ENCODE measurements at regions not wholly inside any gene's neighbourhood (a gene's known extent, or its start where the extent isn't known, plus 50 kb on each side); places are given as distances from the start of the nearest gene placed in this dataset.

- in situ Hi-C loops (cut with HindIII; ENCODE audit: low sequenced_read_pairs), result no loop called here
Observed at GRCh38 chr14:55881577-55882241, 236.5 kb upstream of the PELI2 start.

DNA sequence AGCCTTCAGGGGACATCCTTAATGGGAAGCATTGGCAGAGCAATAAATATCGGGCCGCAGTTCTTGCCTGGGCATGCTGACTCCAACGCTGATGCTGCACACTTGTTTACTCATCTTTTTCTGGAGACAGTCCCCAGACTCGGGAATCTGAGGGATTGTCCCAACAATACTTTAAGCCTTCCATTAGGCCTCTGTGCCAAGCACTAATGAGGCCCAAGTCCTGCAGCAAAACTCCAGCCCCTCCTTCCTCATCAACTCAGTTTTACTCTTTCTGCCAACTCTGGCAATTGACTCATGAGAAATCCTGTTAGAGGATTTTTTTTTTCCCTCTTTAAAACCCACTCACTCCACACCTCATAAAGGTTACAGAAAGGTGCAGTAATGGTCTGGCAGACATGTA is 233.4 kb upstream of the PELI2 start:
- in situ Hi-C loops (cut with HindIII; ENCODE audit: low sequenced_read_pairs), result no loop called here

GRCh38 chr14:55889124-55889523 is 229.1 kb upstream of the PELI2 start:
- in situ Hi-C loops (cut with HindIII; ENCODE audit: low sequenced_read_pairs), result no loop called here

GRCh38 chr14:55891692-55892091 is 226.5 kb upstream of the PELI2 start:
- in situ Hi-C loops (cut with HindIII; ENCODE audit: low sequenced_read_pairs), result no loop called here

GRCh38 chr14:55892906-55893305 is 225.3 kb upstream of the PELI2 start:
- in situ Hi-C loops (cut with HindIII; ENCODE audit: low sequenced_read_pairs), result no loop called here

GRCh38 chr14:55893705-55894104 is 224.5 kb upstream of the PELI2 start:
- in situ Hi-C loops (cut with HindIII; ENCODE audit: low sequenced_read_pairs), result no loop called here

DNA sequence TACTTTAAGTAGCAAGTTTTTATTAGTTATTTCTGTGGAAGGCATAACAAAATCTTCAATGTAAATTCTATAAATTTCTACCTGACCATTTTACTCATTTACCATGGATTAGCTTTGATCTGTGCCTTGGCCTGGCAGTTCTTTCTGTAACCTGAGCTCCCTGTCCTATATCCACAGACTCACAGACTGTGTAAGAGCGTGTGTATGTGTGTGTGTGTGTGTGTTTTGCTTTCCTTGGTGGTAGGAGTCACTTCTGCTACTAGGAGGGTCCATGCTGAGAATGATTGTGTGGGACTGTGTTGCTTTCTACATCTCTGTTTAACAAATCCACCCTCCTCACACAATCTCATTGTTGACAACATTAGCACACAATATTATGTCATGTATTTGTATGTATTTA is 221.2 kb upstream of the PELI2 start:
- in situ Hi-C loops (cut with HindIII; ENCODE audit: low sequenced_read_pairs), result loop anchor here (5.0 kb wide), 1 partner anchor 35 kb away; no protein-coding TSS in a partner anchor

- in situ Hi-C loops (cut with HindIII; ENCODE audit: low sequenced_read_pairs), result loop anchor here (5.0 kb wide), 1 partner anchor 33 kb away; no protein-coding TSS in a partner anchor
Observed at GRCh38 chr14:55898938-55899337, 219.3 kb upstream of the PELI2 start.

GRCh38 chr14:55899531-55899930 is 218.7 kb upstream of the PELI2 start:
- in situ Hi-C loops (cut with HindIII; ENCODE audit: low sequenced_read_pairs), result loop anchor here (5.0 kb wide), 1 partner anchor 33 kb away; no protein-coding TSS in a partner anchor

- in situ Hi-C loops (cut with HindIII; ENCODE audit: low sequenced_read_pairs), result no loop called here
Observed at GRCh38 chr14:55900749-55901148, 217.5 kb upstream of the PELI2 start.

- in situ Hi-C loops (cut with HindIII; ENCODE audit: low sequenced_read_pairs), result no loop called here
Observed at GRCh38 chr14:55901291-55901690, 216.9 kb upstream of the PELI2 start.

DNA sequence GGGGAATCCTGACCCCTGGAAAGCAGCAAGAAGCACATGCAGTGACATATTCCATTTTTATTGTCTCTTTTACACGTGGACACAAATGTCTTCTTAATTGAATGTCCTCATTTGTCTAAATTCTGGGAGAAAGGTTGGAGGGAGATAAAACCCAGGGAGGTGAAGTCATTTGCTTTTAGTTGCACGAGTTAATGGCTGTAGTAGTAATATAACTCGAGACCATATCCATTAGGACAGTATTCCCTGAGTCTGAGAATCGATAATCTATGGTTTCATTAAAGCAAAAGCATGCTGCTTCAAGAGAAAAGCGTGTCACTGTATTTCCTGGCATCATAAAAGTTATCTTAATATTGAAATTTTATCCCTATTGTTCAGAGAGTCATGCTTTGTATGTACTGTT is 216.0 kb upstream of the PELI2 start:
- in situ Hi-C loops (cut with HindIII; ENCODE audit: low sequenced_read_pairs), result no loop called here

GRCh38 chr14:55904086-55904485 is 214.1 kb upstream of the PELI2 start:
- in situ Hi-C loops (cut with HindIII; ENCODE audit: low sequenced_read_pairs), result no loop called here

DNA sequence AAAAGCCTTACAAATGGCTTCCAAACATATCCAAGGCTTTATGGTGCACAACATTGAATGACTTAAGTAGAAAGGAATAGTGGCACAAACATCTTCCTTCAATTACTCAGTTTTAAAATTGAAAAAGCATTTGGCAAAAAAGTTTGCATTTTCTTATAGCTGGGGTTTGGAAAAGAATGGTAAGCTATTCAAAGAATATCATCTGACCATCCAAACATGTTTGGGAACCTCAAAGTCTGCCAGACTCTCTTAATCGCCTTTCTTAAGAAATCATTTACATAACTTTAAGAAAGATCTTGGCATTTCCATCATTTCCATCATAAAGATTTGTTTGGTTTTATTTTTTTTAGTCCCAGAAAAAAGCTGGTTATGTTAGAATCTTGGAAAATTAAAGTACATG is 210.1 kb upstream of the PELI2 start:
- in situ Hi-C loops (cut with HindIII; ENCODE audit: low sequenced_read_pairs), result no loop called here

DNA sequence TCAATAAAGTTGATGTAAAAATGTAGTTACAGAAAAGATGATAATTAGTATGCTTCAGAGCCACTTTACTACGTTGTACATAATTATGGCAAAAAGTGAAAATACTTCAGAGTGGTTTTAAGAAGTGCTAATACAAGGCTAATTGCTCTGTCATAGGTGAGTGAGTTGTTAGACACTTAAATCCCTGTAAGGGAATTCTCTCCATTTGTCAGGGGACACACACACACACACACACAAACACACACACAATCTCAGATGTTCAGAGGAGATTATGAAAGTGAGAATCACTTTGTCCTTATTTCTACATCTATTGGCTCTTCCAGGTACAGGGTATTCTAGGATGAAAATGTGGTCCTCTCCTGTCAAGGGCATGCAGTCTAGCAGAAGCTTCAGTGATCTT is 208.3 kb upstream of the PELI2 start:
- in situ Hi-C loops (cut with HindIII; ENCODE audit: low sequenced_read_pairs), result loop anchor here (5.0 kb wide), 2 partner anchors 58 to 72 kb away; no protein-coding TSS in a partner anchor

- in situ Hi-C loops (cut with HindIII; ENCODE audit: low sequenced_read_pairs), result loop anchor here (5.0 kb wide), 2 partner anchors 58 to 72 kb away; no protein-coding TSS in a partner anchor
Observed at GRCh38 chr14:55910601-55911243, 207.5 kb upstream of the PELI2 start.

DNA sequence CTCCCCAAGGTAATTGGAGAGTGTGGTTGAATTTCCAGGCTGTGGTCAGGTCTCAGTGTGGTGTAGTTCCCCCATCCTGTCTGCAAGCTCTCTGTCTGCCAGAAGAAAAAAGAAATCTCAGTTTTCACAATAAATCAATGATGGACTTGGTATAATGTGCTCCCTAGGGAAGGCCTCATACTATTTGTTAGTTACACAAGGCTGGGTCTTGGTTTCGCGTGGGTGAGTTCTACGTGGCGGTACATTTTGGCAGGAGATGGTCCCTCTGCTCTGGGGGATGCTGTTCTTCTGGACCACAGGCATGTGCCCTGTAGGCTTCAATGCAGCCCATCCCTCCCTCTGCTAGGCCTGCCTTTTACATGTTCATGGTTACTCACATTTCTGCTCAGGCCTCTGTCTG is 206.4 kb upstream of the PELI2 start:
- in situ Hi-C loops (cut with HindIII; ENCODE audit: low sequenced_read_pairs), result loop anchor here (5.0 kb wide), 2 partner anchors 59 to 71 kb away; no protein-coding TSS in a partner anchor

DNA sequence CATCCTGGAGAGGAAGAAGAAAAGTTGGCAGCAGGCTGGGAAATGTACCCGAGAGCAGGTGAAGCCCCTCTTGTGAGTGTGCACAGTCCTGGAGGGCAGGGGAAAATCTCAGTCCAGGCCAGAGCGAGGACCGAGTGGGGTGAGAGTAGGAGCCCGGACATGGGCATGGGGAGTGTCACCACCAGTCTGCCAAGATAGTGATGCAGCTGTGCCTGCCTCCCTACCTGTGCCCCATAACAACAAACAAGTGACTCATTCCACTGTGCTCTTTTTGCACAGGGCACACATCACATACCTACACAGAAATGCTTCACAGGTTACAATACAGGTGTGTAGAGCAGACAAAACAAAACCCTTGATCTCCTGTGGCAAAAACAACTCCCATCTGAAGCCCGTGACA is 205.9 kb upstream of the PELI2 start:
- in situ Hi-C loops (cut with HindIII; ENCODE audit: low sequenced_read_pairs), result loop anchor here (5.0 kb wide), 2 partner anchors 60 to 70 kb away; no protein-coding TSS in a partner anchor

DNA sequence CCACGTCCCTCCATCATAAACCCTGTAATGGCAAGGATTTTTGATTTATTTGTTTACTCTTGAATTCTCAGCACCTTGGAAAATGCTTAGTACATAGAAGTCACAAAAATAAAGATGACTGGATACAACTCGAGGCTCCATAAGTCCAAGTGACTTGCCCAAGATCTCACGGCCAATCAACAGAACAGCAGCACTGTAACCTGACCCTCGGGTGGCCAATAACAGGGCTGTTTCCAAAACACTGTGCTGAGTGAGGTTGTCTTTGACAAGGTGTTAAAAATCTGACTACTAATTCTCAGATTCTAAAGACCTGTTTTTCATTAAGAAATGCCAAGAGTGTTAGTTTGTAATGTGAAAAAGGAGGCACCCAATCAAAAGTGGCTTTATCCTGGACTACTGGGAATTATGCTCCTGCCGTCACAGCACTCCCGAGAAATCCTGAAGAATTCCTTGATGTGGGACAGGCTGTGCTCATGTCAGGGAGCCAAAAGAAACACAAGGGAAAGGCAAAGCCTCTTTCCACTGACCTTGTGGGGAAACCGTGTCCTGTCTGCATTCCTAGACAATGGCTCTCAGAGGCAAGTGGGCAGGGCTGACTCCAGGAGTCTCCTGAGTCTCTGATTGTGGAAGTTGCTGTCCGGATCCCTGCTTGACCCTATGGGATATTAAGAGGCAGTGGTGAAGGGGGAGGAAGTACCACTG is 204.7 kb upstream of the PELI2 start:
- in situ Hi-C loops (cut with HindIII; ENCODE audit: low sequenced_read_pairs), result loop anchor here (5.0 kb wide), 2 partner anchors 61 to 69 kb away; no protein-coding TSS in a partner anchor

GRCh38 chr14:55914771-55915170 is 203.4 kb upstream of the PELI2 start:
- in situ Hi-C loops (cut with HindIII; ENCODE audit: low sequenced_read_pairs), result loop anchor here (5.0 kb wide), 2 partner anchors 62 to 68 kb away; no protein-coding TSS in a partner anchor

- in situ Hi-C loops (cut with HindIII; ENCODE audit: low sequenced_read_pairs), result no loop called here
Observed at GRCh38 chr14:55915456-55915855, 202.8 kb upstream of the PELI2 start.

Data from endothelial cell of hepatic sinusoid (primary cell).